Mesothelial cell of epicardium (in vitro differentiated cells): ENCODE measurements at regions not wholly inside any gene's neighbourhood (a gene's known extent, or its start where the extent isn't known, plus 50 kb on each side); places are given as distances from the start of the nearest gene placed in this dataset.

Experiments used
- DNase-seq, 2 experiments: peaks; one replicate each; pipeline ENCODE4 v3.0.0; 2021; ENCODE audit warnings: low spot score in 2 of 2; ENCODE audit not compliant: unreplicated experiment in 2 of 2
- H3K27ac Mint-ChIP-seq: 2 replicates; pipeline ENCODE4 v1.8.0; 2021; ENCODE audit warnings: mixed read lengths
- H3K27me3 Mint-ChIP-seq: 2 replicates; pipeline ENCODE4 v1.8.0; 2021; ENCODE audit warnings: low read depth, mixed read lengths
- H3K36me3 Mint-ChIP-seq: 2 replicates; pipeline ENCODE4 v1.8.0; 2021; ENCODE audit warnings: mixed read lengths
- H3K4me1 Mint-ChIP-seq: 2 replicates; pipeline ENCODE4 v1.8.0; 2021; ENCODE audit warnings: mixed read lengths
- H3K4me3 Mint-ChIP-seq: 2 replicates; pipeline ENCODE4 v1.8.0; 2021; ENCODE audit warnings: mild to moderate bottlenecking, moderate library complexity, mixed read lengths
- H3K9me3 Mint-ChIP-seq: 2 replicates; pipeline ENCODE4 v1.8.0; 2021; ENCODE audit warnings: mixed read lengths
- TF ChIP-seq, protein P1 (sequence below): fragments of 200-600 bp; sonication (generic); IDR thresholded peaks from one replicate; pipeline ENCODE4 v1.5.0; 2021; ENCODE audit warnings: antibody characterized with exemption; ENCODE audit not compliant: unreplicated experiment

- H3K4me1 Mint-ChIP-seq: peaks cover 25% of the 10 kb centered on the region
- H3K4me3 Mint-ChIP-seq: no peak overlapping the region
- no peaks in the 10 kb centered on the region for H3K36me3 Mint-ChIP-seq
- no peak for DNase-seq
- H3K9me3 Mint-ChIP-seq: no peaks in the 10 kb centered on the region
- TF ChIP-seq, protein P1, sequence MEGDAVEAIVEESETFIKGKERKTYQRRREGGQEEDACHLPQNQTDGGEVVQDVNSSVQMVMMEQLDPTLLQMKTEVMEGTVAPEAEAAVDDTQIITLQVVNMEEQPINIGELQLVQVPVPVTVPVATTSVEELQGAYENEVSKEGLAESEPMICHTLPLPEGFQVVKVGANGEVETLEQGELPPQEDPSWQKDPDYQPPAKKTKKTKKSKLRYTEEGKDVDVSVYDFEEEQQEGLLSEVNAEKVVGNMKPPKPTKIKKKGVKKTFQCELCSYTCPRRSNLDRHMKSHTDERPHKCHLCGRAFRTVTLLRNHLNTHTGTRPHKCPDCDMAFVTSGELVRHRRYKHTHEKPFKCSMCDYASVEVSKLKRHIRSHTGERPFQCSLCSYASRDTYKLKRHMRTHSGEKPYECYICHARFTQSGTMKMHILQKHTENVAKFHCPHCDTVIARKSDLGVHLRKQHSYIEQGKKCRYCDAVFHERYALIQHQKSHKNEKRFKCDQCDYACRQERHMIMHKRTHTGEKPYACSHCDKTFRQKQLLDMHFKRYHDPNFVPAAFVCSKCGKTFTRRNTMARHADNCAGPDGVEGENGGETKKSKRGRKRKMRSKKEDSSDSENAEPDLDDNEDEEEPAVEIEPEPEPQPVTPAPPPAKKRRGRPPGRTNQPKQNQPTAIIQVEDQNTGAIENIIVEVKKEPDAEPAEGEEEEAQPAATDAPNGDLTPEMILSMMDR: no peak
- peaks cover 22% of the 10 kb centered on the region for H3K27me3 Mint-ChIP-seq
- H3K27ac Mint-ChIP-seq: no peak overlapping the region
These were observed 206.1 kb downstream of the DAD1 start for GRCh38 chr14:22382955-22383354.

DNA sequence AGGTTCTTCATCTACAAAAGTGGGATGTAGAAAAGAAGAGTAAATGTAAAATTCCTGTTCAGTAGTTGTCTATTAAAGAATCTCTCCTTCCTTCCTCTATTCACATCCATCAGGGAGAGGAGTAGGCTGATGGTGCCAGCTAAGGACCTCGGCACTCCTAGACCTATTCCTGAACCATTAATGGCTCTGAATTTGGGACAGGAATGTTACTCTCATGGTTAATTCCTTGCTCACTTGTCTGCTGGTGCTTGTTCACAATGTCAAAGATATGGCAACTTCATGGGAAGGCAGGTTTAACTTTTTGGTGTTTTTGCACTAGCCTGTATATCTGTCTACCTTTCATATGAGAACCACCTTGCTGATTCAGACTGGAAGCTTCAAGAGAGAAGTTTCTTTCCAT is 206.6 kb downstream of the DAD1 start:
- H3K27ac Mint-ChIP-seq: no peak overlapping the region
- peaks cover 21% of the 10 kb centered on the region for H3K27me3 Mint-ChIP-seq
- TF ChIP-seq, protein P1: no peak
- DNase-seq: no peak
- H3K4me1 Mint-ChIP-seq: peaks cover 30% of the 10 kb centered on the region
- H3K36me3 Mint-ChIP-seq: no peaks in the 10 kb centered on the region
- H3K9me3 Mint-ChIP-seq: no peaks in the 10 kb centered on the region
- no peak overlapping the region for H3K4me3 Mint-ChIP-seq

- DNase-seq: no peak
- no peaks in the 10 kb centered on the region for H3K9me3 Mint-ChIP-seq
- TF ChIP-seq, protein P1: no peak
- H3K36me3 Mint-ChIP-seq: no peaks in the 10 kb centered on the region
- peaks cover 20% of the 10 kb centered on the region for H3K27me3 Mint-ChIP-seq
- H3K27ac Mint-ChIP-seq: no peak overlapping the region
- peaks cover 31% of the 10 kb centered on the region for H3K4me1 Mint-ChIP-seq
- no peak overlapping the region for H3K4me3 Mint-ChIP-seq
These were observed 207.3 kb downstream of the DAD1 start for GRCh38 chr14:22381766-22382165.

GRCh38 chr14:22381408-22381760 is 207.6 kb downstream of the DAD1 start:
- Mint-ChIP-seq H3K4me3 (no peak overlapping the region), H3K27ac (no peak overlapping the region), H3K9me3 (no peaks in the 10 kb centered on the region), H3K27me3 (peaks cover 16% of the 10 kb centered on the region), H3K36me3 (no peaks in the 10 kb centered on the region), H3K4me1 (peaks cover 31% of the 10 kb centered on the region)
- TF ChIP-seq, protein P1: no peak
- DNase-seq: no peak

GRCh38 chr14:22380571-22381407 is 208.2 kb downstream of the DAD1 start:
- no peaks in the 10 kb centered on the region for H3K36me3 Mint-ChIP-seq
- TF ChIP-seq, protein P1: no peak
- no peak for DNase-seq
- no peaks in the 10 kb centered on the region for H3K9me3 Mint-ChIP-seq
- peaks cover 15% of the 10 kb centered on the region for H3K27me3 Mint-ChIP-seq
- H3K4me3 Mint-ChIP-seq: no peak overlapping the region
- H3K4me1 Mint-ChIP-seq: peaks cover 30% of the 10 kb centered on the region
- H3K27ac Mint-ChIP-seq: no peak overlapping the region

- TF ChIP-seq, protein P1: no peak
- no peak overlapping the region for H3K27ac Mint-ChIP-seq
- no peaks in the 10 kb centered on the region for H3K9me3 Mint-ChIP-seq
- H3K4me1 Mint-ChIP-seq: peaks cover 20% of the 10 kb centered on the region
- no peak for DNase-seq
- no peaks in the 10 kb centered on the region for H3K36me3 Mint-ChIP-seq
- H3K27me3 Mint-ChIP-seq: peaks cover 15% of the 10 kb centered on the region
- H3K4me3 Mint-ChIP-seq: no peak overlapping the region
These were observed 209.3 kb downstream of the DAD1 start for GRCh38 chr14:22379727-22380126.
